NCI-H1092 treated with DMSO at 0.1 percent for 48 hours (cell line): ENCODE measurements at regions not wholly inside any gene's neighbourhood (a gene's known extent, or its start where the extent isn't known, plus 50 kb on each side); places are given as distances from the start of the nearest gene placed in this dataset.
A peak's percentile ranks its signal among the peaks of the same experiment; 100 is the strongest.
"Not testable (repeated sequence)": the region's sequence is repeated elsewhere in the genome, so short reads cannot be mapped to it uniquely, and the experiment has no call there.

Source experiments
- DNase-seq: peaks from one replicate; lab custom pipeline; 2025; lab: John Stamatoyannopoulos, UW

GRCh38 chr1:244322791-244323521, 128.8 kb downstream of the ADSS2 start:
- no peak for DNase-seq

- no peak for DNase-seq
Measured at GRCh38 chr1:244324176-244324883, 127.4 kb downstream of the ADSS2 start.

- no peak for DNase-seq
Measured at GRCh38 chr1:244325056-244325758, 126.5 kb downstream of the ADSS2 start.

- peak; percentile 57 for DNase-seq
Measured at GRCh38 chr1:244326757-244327156, 125.0 kb downstream of the ADSS2 start.

- no peak for DNase-seq
Measured at GRCh38 chr1:244327533-244327932, 124.2 kb downstream of the ADSS2 start.

GRCh38 chr1:244328476-244328875, 123.2 kb downstream of the ADSS2 start:
- no peak for DNase-seq

GRCh38 chr1:244329591-244330317, 122.0 kb downstream of the ADSS2 start:
- DNase-seq: no peak

GRCh38 chr1:244330318-244330625, 121.4 kb downstream of the ADSS2 start:
- DNase-seq: no peak

- DNase-seq: not testable (repeated sequence)
Measured at GRCh38 chr1:244332761-244333160, 118.9 kb downstream of the ADSS2 start.

GRCh38 chr1:244334315-244334714, 117.4 kb downstream of the ADSS2 start:
- not testable (repeated sequence) for DNase-seq

GRCh38 chr1:244334842-244335241, 116.9 kb downstream of the ADSS2 start:
- DNase-seq: not testable (repeated sequence)

GRCh38 chr1:244335456-244335855, 116.3 kb downstream of the ADSS2 start:
- no peak for DNase-seq

GRCh38 chr1:244336232-244336899, 115.3 kb downstream of the ADSS2 start:
- DNase-seq: no peak

GRCh38 chr1:244337839-244338238, 113.9 kb downstream of the ADSS2 start:
- DNase-seq: no peak

GRCh38 chr1:244339073-244339692, 112.5 kb downstream of the ADSS2 start:
- DNase-seq: no peak

GRCh38 chr1:244339776-244340175, 111.9 kb downstream of the ADSS2 start:
- DNase-seq: no peak

GRCh38 chr1:244340396-244340795, 111.3 kb downstream of the ADSS2 start:
- DNase-seq: no peak

GRCh38 chr1:244341455-244342450, 110.0 kb downstream of the ADSS2 start:
- DNase-seq: no peak

GRCh38 chr1:244344001-244344400, 107.7 kb downstream of the ADSS2 start:
- DNase-seq: no peak

GRCh38 chr1:244346972-244347618, 104.6 kb downstream of the ADSS2 start:
- DNase-seq: no peak
